HG03108 (cell line): ENCODE measurements at regions not wholly inside any gene's neighbourhood (a gene's known extent, or its start where the extent isn't known, plus 50 kb on each side); places are given as distances from the start of the nearest gene placed in this dataset.

ENCODE experiments used
- ATAC-seq: cut with Tn5 transposase; IDR thresholded peaks from one replicate; pipeline ENCODE4 v1.9.1; 2021; ENCODE audit warnings: moderate library complexity; ENCODE audit not compliant: unreplicated experiment

- ATAC-seq: no peak
Measured at GRCh38 chr3:186487819-186488218, 56.4 kb downstream of the CRYGS start.

DNA sequence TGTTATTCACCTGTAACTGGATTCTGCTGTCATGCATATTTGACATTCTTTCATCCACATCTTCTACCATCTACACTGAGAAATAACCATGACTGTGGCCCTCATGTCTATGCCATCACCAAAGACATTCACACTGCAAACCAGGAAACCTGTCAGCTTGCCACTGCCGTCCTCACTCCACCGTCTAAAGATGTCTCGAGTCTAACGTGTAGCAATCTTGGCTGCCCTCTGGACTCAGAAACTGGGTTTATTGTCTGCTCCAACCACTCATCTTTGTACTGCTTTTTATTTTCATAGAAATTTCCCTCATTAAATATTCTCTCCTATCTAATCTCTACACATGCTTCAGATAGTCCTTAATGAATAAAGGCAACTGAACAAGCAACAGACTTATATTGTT is 57.1 kb downstream of the CRYGS start:
- ATAC-seq: no peak

- no peak for ATAC-seq
Measured at GRCh38 chr3:186483611-186484340, 60.4 kb downstream of the CRYGS start.

GRCh38 chr3:186481526-186481925 is 62.7 kb downstream of the CRYGS start:
- ATAC-seq: no peak

- no peak for ATAC-seq
Measured at GRCh38 chr3:186477876-186478275, 66.3 kb downstream of the CRYGS start.

GRCh38 chr3:186477033-186477432 is 67.1 kb downstream of the CRYGS start:
- ATAC-seq: no peak

DNA sequence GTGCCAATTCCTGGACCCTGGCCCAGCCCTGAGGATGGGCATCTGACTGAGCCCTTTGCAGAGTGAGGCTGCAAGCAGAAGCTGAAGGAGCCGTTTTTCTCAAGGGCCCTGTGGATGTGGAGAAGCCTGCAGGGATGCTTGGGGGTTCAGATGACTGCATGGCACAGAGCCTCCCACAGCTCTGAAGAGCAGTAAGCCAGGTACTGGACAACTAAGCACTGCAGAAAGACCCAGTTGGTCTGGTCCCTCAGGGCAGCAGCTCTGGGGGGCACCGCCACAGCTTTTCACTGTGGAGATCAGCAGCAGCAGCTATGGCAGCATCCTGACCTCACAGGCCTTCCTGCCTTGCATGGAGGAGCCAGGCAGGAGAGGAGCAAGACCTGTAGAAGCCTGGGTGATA is 67.6 kb downstream of the CRYGS start:
- ATAC-seq: no peak

DNA sequence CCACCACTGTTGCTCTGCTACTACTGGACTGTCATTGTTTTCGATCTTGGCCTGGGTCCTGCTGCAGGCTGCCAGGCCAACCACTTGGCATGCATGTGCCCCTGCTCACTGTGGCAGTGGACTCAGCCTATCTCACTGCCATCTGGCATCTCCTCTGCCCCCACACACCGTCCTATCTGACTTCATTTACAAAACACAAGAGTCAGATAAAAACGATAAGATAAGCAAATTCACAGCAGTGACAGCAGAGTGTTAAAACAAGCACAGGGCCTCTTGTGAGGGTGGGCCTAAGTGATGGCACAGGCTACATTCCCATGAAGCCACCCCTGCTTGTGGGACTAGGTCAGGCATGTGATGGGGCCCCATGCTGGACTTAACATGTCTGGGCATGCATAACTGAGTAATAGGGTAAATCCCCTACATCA is 68.1 kb downstream of the CRYGS start:
- ATAC-seq: no peak

DNA sequence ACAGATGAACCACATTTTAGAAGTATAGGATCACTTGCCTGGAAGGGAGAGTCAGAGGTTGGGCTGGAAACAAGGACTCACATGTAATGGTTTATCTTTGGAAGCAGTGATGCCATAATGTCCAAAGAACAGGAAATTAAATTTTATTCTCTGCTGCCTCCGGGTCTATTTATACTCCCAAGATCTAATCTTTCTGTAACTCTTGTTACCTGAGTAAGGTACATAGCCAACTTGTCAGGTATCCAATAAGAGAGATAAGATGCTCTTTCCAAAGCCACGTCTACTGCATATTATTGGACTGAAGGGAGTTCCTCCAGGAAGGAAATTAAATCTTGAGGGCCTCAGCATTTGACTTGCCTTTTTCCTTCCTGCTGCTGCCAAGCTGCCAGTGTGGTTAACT is 71.0 kb downstream of the CRYGS start:
- ATAC-seq: no peak

GRCh38 chr3:186472456-186473008 is 71.6 kb downstream of the CRYGS start:
- no peak for ATAC-seq

- ATAC-seq: no peak
Measured at GRCh38 chr3:186471771-186472170, 72.4 kb downstream of the CRYGS start.

GRCh38 chr3:186469525-186469924 is 74.7 kb downstream of the CRYGS start:
- ATAC-seq: no peak

DNA sequence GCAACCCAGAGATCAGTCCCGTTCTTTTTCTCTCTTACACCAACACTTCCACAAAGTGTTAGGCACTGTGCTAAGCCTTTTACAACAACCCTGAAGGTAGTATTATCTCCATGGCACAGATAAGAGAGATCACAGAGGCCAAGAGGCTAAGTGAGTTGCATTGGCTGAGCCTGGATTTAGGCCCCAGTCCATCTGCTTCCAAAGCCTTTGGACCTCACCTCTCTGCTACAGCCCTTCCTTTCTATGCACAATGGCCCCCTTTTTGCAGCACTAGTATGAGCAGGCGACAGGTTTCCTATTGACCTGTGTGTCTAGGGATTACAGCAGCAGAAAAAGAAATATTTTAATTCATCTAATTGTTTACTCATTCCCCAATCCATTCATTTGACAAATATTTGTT is 76.2 kb downstream of the CRYGS start:
- no peak for ATAC-seq

- ATAC-seq: no peak
Measured at GRCh38 chr3:186466391-186466974, 77.7 kb downstream of the CRYGS start.

DNA sequence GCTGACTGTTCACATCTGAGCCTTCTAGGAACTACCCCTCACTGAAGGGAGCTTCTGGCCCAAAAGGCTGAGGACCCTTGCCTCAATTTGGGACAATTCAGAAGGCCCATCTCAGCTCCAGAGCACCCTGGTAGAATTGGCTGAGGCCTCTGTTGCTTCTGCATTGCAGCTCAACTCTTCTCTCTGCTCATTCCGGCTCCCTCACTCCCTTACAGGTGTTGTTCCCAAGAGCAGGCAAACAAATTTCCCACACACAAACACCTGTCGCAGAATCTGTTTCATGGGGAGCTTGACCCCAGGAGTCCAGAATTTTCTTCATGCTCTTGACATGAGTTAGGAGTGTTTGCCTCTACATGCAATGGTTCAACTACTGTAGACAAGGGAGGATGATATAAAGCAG is 78.7 kb downstream of the CRYGS start:
- ATAC-seq: no peak

- no peak for ATAC-seq
Measured at GRCh38 chr3:186464424-186465093, 79.6 kb downstream of the CRYGS start.

- ATAC-seq: no peak
Measured at GRCh38 chr3:186461141-186461540, 83.0 kb downstream of the CRYGS start.

DNA sequence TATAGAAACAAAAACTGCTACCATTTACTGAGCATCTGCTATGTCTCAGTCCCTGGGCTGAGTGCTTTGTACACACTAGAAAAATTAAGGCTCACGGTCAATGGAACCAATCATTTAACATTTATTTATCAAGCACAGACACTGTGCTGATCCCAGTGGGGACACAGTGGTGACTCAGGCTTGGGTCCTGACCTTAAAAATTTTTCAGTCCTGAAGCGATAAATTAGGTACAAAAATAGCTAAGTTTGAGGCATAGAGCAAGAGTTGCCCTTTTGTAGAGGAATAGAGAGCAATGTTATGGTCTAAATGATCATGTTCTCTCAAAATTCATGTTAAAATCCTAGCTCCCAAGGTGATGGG is 85.1 kb downstream of the CRYGS start:
- no peak for ATAC-seq

- no peak for ATAC-seq
Measured at GRCh38 chr3:186458306-186459107, 85.7 kb downstream of the CRYGS start.

- ATAC-seq: no peak
Measured at GRCh38 chr3:186457236-186457635, 86.9 kb downstream of the CRYGS start.

DNA sequence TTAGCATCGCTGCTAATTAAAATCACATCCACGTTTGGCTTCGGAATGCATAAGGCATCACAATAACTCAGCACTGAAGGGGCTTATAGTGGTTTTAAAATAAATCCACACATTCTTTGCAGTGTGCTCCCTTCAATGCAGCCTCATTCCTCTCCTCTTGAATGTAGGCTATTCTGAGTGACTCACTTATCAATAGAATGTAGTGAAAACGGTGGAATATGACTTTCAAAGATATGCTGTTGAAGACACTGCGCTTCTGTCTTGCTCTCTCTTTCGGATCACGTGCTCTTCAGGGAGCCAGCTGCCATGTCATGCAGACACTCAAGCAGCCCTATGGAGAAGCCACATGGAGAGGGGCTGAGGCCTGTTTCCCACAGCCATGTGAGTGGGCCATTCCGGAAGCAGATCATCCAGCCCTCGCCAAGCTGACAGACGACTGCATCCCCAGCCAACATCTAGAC is 87.4 kb downstream of the CRYGS start:
- ATAC-seq: no peak
